22Rv1 (cell line): ENCODE measurements at regions not wholly inside any gene's neighbourhood (a gene's known extent, or its start where the extent isn't known, plus 50 kb on each side); places are given as distances from the start of the nearest gene placed in this dataset.

ENCODE experiments used
- ZFX ChIP-seq: fragments of 450-650 bp; IDR thresholded peaks from 2 replicates; pipeline ENCODE4 v1.6.1; 2017; ENCODE audit warnings: antibody characterized with exemption, borderline replicate concordance
- TF ChIP-seq, protein P1 (sequence below): fragments of 450-650 bp; IDR thresholded peaks from 2 replicates; pipeline ENCODE4 v1.5.1; 2017; ENCODE audit warnings: mild to moderate bottlenecking

DNA sequence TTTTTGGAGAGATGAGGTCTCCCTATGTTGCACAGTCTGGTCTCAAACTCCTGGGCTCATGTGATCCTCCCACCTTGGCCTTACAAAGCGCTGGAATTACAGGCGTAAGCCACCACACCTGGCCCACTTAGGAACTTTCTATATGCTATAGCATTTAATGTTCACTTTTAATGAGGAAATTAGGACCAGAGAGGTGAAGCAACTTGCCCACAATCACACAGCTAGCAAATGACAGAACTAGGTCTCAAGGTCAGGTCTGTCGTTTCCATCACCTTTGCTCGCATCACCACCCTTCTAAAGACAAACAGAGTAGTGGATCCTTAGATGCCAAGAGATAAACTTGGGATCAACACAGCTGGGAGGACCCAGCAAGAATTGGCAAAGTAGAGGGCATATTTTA, 381.7 kb downstream of the CD83 start:
- TF ChIP-seq, protein P1, sequence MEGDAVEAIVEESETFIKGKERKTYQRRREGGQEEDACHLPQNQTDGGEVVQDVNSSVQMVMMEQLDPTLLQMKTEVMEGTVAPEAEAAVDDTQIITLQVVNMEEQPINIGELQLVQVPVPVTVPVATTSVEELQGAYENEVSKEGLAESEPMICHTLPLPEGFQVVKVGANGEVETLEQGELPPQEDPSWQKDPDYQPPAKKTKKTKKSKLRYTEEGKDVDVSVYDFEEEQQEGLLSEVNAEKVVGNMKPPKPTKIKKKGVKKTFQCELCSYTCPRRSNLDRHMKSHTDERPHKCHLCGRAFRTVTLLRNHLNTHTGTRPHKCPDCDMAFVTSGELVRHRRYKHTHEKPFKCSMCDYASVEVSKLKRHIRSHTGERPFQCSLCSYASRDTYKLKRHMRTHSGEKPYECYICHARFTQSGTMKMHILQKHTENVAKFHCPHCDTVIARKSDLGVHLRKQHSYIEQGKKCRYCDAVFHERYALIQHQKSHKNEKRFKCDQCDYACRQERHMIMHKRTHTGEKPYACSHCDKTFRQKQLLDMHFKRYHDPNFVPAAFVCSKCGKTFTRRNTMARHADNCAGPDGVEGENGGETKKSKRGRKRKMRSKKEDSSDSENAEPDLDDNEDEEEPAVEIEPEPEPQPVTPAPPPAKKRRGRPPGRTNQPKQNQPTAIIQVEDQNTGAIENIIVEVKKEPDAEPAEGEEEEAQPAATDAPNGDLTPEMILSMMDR, result no peak
- TF ChIP-seq ZFX, result no peak
